Activated CD8-positive, alpha-beta memory T cell treated with anti-CD3 and anti-CD28 coated beads, Interleukin-2, amount 50 U/mL, for 1 hour (primary cell): ENCODE measurements at regions not wholly inside any gene's neighbourhood (a gene's known extent, or its start where the extent isn't known, plus 50 kb on each side); places are given as distances from the start of the nearest gene placed in this dataset.

Source experiments
- DNase-seq: peaks from one replicate; pipeline ENCODE4 v3.0.0-alpha.2; 2020; ENCODE audit errors: extremely low read depth

GRCh38 chr14:105844047-105844630, 317.8 kb downstream of the TMEM121 start:
- DNase-seq = no peak

- no peak for DNase-seq
Observed at GRCh38 chr14:105844810-105845724, 318.7 kb downstream of the TMEM121 start.

- DNase-seq = no peak
Observed at GRCh38 chr14:105845725-105846309, 319.4 kb downstream of the TMEM121 start.

GRCh38 chr14:105846312-105846711, 319.9 kb downstream of the TMEM121 start:
- DNase-seq = no peak

GRCh38 chr14:105847400-105847799, 321.0 kb downstream of the TMEM121 start:
- no peak for DNase-seq

- no peak for DNase-seq
Observed at GRCh38 chr14:105848570-105848969, 322.2 kb downstream of the TMEM121 start.

GRCh38 chr14:105849933-105850626, 323.7 kb downstream of the TMEM121 start:
- no peak for DNase-seq

- DNase-seq = no peak
Observed at GRCh38 chr14:105850853-105851581, 324.6 kb downstream of the TMEM121 start.

GRCh38 chr14:105851716-105852377, 325.5 kb downstream of the TMEM121 start:
- DNase-seq = no peak

- no peak for DNase-seq
Observed at GRCh38 chr14:105852378-105853088, 326.1 kb downstream of the TMEM121 start.

GRCh38 chr14:105853089-105853906, 326.9 kb downstream of the TMEM121 start:
- no peak for DNase-seq

GRCh38 chr14:105853907-105854599, 327.7 kb downstream of the TMEM121 start:
- DNase-seq = no peak

GRCh38 chr14:105854600-105855245, 328.3 kb downstream of the TMEM121 start:
- DNase-seq = no peak

- no peak for DNase-seq
Observed at GRCh38 chr14:105855246-105855892, 329.0 kb downstream of the TMEM121 start.

GRCh38 chr14:105855893-105856675, 329.7 kb downstream of the TMEM121 start:
- DNase-seq = no peak

GRCh38 chr14:105856676-105857219, 330.4 kb downstream of the TMEM121 start:
- DNase-seq = no peak
